NCI-H345 treated with DMSO at 0.1 percent for 48 hours (cell line): ENCODE measurements at regions not wholly inside any gene's neighbourhood (a gene's known extent, or its start where the extent isn't known, plus 50 kb on each side); places are given as distances from the start of the nearest gene placed in this dataset.

Experiments
- DNase-seq: peaks from one replicate; lab custom pipeline; 2025; ENCODE audit not compliant: unreplicated experiment; lab: John Stamatoyannopoulos, UW

DNA sequence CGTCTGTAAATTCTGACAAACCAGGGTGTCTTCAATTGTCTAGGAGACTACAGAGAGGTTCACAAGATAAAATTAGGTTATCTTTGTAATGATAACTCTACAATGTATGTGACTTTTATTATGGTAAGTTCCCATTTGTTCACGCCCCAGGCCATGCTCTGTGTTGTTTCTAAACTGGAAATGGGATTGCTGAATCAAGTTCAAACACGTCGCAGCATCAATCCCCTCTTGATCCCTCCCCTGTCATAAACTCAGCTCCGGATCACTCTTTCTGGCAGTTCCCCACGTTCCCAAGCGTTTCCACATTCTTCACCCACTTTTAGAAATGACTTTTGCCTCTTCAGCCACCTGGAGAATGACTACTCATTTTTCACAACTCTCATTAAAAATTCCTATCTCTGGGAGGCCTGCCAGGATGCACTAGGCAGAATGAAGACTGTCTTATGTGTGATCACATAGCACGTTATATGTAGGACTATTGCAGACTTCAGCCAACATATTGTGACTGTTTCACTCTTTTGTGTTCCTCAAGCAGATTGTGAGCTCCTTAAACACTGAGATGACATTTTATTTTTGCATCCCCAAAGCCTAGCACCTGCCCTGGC is 1124.2 kb upstream of the WWC1 start:
- no peak for DNase-seq

DNA sequence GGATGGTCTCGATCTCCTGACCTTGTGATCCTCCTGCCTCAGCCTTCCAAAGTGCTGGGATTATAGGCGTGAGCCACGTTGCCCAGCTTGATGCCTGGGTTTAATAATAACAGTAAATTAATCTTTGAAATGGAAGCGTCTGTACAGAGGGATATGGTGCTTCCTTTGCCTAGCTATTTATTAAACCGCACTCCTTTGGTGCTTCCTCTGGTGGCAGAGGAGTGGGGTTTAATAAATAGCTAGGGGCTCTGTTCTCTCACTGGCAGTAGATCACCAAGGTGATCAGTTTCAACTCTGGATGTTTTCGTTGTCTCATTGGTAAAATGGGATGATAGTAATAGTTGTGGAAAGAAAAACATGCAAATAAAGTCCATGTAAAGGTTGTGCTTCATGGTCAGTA is 1122.5 kb upstream of the WWC1 start:
- no peak for DNase-seq

DNA sequence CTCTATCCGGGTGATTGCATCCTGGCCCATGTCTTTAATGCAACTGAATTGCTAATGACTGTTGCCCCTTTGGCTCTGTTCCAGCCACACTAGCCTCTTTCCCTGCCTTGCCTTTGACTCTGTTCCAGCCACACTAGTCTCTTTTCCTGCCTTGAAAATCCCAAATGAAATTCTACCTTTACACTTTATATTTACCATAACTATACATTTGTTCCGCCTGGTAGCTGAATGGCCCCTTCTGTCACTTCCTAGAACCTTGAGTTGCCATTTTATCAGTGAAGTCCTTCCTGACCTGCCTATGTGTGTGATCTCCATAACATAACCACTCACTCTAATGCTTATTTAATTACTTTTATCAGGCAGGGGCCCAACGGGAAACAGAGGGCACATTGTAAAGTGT is 1120.4 kb upstream of the WWC1 start:
- no peak for DNase-seq

DNA sequence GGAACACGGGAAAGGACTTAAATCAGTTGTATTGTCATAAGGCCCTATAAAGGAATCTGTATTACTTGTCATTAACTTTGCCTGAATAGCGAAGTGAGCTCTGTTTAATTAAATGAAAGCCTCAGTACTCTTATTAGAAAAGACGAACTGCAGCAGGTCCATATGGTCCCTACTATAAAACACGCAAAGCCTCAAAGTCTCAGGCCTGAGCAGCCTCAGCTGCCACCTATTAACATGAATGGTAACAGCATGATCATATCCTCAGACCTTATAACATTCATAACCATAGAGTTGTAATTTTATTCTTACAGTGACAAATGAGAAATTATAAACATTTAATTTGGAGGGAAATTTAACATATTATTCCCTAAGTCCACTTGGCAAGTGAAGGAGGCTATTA is 1113.7 kb upstream of the WWC1 start:
- no peak for DNase-seq

DNA sequence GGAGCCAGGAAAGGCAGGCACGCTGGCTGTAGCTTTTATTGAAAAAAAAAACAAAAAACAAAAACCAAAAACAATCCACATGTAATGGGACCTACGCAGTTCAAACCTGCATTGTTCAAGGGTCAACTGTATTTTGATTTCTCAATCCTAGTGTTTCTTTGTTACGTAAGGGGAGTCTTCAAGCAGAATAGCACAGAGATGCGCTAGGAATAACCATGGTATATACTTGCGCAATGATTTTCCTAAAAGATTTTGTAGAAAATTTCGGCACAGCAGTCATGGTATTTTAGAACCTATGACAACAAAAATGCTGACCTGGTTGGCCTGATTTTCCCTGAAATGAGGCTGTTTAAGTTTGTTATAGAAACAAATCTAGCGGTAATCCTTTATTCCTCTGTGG is 1110.5 kb upstream of the WWC1 start:
- DNase-seq, result no peak

DNA sequence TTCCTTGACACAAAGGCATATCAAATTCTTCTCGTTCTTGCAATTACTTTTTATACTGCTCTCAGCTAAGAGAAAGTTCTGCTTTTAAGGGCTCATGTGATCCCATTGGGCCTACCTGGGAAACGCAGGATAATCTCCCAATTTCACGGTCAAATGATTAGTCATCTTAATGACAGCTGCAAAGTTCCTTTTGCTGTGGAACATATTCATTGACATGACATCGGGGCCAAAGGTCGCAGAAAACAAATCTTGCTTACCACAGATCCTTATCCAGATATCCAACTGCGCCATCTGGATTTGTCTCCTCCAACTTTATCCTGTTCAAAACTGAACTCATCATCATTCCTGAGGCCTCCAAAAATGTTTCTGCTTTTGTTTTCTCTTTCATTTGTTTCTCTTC is 1085.6 kb upstream of the WWC1 start:
- DNase-seq, result no peak

DNA sequence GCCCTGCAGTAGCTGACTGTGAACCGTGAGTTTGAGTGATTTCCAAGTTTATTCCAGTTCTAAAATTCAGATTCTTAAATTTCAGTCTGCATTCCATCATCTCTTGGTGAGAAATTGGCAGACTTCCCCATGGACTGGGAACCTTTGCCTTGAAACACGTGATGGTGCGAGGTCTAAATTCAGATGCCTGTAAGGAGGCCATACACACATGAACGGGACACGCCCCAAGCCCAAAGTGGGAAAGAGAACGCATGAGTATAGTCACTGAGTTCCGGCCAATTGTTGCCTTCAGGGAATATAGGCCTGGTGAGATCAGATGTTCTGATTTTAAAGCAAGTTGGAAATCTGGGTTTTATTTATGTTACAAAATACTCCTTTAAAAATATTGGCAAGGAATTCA is 1084.4 kb upstream of the WWC1 start:
- no peak for DNase-seq

DNA sequence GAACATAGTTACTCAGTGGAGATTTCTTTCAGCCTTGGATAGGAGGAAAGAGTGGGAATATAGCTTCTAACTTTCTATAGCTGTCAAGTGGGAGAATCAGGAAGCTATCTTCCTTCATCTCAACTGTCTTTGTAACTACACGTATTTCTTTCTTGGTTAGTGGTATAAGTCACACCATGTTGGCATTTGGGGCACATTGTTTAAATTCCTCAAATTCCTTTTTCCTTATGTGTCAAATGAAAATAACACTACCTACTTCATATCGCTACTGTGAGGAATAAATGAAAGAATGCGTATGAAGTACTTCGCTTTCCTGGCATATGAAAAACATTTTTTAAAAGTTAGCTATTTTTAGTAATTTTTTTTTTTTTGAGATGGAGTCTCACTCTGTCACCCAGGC is 1082.5 kb upstream of the WWC1 start:
- no peak for DNase-seq

DNA sequence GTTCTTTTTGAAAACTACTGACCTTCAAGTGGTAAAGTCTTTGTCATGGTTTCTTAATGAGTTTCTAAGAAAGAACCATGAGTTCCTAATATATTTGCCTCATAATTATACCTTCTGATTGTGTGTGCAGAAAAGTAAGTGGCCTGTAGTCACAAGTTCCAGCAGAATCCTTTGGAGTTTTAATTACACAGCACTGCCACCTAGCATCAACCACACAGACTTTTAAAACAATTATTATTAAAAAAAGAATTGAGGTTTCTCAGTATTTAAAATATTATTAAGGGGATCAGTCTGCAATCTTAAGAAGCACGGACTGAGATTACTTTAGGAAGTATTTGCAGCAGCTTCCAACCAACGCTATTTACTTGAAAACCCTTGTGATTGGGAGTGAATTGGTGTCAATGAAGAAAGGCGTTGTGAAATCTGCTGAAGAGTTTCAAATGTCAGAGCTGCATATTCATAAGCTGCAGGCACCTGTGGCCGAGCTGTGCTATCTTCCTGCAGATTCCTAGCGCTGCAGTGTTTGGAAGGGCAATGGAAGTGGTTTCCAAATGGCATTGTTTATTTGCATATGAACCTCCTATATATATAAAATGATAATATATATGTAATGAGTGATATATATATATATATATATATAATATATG is 1074.2 kb upstream of the WWC1 start:
- no peak for DNase-seq

DNA sequence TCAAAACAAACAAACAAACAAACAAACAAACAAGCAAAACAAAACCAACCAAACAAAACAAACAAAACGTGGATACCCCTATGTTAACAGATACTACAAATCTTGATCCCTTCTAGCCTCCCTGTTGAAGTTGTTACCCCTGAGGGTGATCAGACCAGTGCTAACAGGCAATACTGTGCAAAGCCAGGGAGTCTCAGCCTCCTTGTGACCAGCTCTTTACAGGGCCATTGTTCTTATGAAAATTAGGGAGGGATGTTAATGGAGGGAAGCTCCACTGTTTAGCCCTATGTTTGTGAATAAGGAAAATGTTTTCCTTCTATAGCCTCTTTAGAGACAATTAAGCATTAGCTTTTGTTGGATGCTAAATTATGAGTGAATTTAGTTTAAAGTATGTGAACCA is 1072.1 kb upstream of the WWC1 start:
- no peak for DNase-seq

DNA sequence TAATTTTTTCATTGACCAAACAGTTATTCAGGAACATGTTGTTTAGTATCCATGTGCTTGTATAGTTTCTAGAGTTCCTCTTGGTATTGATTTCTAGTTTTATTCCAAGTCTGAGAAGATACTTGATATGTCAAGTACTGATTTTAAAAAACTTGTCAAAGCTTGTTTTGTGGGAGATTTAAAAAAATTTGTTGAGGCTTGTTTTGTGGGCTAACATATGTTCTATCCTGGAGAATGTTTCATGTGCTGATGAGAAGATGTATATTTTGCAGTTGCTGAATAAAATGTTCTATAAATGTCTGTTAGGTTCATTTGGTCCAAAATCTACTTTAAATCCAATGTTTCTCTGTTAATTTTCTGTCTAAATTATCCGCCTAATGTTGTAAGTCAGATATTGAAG is 1065.1 kb upstream of the WWC1 start:
- no peak for DNase-seq

DNA sequence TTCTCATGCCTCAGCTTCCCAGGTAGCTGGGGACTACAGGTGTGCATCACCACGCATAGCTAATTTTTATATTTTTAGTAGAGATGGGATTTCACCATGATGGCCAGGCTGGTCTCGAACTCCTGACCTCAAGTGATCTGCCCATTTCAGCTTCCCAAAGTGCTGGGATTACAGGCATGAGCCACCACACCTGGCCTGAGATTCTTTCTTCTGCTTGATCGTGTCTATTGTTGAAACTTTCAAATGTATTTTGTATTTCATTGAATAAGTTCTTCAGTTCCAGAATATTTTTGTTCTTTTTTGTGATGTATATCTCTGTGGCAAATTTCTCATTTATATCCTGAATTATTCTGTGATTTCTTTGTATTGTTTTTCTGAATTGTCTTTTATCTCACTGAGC is 1063.3 kb upstream of the WWC1 start:
- no peak for DNase-seq

DNA sequence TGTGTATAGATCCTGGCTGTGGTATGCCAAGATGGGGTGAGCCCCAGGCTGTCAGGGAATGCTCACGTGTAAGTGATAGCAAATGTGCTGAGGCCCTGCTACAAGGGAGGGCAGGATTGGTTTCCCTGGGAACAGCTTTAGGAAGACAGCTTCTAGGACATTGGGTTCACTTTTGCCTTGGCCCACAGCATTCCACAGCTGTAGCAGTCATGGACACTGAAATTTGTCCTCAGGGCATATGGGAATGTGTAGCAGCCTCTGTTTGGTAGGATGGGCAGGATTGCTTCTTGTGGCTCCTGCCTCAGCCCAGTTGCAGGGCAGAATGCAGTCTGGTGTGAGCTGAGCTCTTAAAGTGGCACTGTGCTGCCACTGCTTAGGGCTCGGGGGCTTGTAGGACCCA is 1061.7 kb upstream of the WWC1 start:
- no peak for DNase-seq

DNA sequence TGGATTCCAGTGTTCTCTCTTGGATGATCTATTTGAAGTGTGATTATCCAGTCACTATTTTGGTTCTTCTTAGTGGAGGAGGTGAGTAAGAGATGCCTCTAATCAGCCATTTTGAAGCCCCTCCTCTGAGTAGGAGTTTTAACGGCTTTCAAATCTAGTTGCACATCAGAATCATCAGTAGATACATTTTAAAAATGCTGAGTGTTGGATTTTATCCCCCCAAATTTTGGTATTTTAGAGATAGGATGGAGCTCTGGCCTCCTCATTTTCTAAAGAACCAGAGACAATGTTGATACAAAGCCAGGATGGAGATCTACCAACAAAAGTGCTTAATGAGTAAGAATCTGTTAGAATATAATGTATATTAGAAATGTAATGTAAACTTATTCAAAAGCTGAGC is 1061.0 kb upstream of the WWC1 start:
- no peak for DNase-seq

DNA sequence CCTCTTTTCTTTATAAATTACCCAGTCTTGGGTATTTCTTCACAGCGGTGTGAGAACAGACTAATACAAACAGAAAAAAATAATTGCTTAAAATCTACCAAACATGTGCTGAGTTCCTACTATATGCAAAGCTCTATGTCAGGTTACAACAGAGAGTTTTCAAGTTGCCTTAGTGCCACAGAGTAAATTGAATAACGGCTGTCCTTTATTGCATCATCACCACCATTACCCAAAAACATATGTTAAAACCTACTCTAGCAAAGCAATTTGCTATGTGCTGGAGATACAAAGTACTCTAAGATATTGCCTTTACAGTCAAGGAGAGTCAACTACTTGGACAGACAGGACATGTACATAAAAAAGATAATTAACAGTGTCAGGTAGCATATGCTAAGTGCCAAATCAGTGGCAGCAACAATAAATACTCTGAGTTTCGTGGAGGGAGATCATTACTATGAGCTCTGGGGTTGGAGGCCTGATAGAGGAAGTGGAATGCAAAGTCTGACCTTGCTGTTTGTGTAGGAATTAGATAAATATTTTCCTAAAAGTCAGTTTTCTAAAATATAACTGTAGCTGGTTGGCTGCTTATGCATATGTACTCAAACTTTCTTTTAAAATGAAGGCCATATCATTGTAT is 1058.7 kb upstream of the WWC1 start:
- no peak for DNase-seq

DNA sequence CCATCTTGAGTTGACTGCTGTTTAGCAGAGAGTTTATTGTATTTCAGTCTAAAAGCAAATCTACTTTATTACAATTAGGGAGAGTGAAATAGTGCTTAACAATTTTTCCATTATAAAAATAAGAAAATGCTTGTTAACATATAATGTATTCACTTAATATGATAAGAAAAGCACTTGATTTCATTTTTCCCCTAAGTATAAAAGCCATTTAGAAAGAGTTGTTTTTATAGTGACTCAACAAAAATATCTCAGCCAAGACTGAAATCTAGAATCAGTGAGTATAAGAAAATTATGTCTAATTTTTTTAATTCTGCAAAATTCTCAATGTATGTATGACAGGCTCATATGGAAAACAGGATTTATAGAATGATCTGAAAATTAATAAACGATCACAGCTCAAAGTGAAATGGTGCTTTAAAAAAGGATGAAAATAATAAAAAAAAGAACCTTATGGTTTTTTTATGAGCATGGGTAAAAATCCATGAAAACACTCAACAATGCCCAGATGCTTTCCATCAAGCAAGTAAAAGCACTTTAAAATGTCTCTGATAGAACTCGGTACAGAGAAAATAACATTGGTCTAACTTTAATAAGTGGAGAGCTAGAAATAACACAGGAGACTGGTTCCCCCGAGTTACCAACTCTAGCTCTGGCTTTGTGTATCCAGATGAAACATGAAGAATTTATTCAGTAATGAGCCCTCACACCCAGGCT is 1057.8 kb upstream of the WWC1 start:
- DNase-seq, result no peak

DNA sequence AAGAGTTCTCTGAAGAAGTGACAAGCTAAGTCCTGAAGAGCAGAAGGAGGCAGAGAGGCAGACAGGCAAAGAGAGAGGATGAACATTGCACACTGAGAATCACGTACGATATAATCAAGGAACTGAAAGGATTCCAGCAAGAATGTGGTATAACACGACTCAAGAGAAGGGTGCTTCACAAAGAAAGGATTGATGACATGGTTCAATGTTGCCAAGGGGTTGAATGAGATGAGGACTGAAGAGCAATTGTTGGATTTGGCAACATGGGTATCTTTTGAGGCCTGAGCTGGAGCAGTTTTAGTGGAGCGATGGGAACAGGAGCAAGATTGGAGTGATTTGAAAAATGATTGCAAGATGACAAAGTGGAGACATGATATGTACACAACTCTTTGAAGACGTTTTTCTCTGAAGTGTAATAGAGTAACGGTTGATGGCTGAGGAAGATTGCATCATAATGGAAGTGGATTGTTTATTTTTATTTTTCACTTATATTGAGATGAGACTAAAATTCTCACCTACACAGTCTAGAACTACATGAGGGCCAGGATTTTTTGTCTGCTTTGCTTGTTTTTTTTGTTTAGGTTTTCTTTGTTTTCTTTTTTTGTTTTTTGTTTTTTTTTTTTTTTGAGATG is 1049.9 kb upstream of the WWC1 start:
- DNase-seq, result no peak

DNA sequence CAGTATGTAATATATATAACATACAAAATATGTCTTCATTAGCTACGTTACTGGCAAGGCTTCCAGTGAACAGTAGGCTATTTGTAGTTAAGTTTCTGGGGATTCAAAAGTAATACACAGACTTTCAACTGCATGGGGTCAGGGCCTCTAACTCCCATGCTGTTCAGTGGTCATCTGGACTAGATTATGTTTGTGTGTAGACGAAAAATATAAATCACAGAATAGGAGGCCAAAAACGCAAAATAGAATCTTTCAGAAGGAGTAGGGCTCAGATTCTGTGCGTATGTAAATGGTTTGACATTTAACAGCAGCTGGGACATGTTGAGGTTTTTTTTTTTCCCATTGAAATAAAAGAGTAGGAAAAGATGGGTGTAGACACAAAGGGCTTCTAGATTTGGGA is 1048.7 kb upstream of the WWC1 start:
- DNase-seq, result no peak

DNA sequence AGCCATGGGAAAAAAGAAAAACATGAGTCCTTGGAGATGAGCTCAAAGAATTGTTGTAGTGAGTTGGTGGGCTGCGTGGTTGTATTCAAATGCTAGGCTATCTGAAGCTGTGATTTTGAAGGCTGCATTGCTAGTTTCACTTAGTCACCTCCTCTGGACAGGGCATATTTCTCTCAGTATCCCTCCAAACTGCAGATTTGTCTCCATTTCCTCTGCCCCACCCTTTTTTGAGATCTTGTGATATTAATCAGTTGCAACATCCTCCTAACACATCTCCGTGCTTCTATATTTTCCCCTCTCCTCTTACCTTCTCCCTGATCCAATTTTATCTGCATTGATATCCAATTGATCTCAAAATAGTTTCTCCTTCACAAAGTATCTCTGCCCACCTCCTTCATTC is 1048.0 kb upstream of the WWC1 start:
- no peak for DNase-seq

DNA sequence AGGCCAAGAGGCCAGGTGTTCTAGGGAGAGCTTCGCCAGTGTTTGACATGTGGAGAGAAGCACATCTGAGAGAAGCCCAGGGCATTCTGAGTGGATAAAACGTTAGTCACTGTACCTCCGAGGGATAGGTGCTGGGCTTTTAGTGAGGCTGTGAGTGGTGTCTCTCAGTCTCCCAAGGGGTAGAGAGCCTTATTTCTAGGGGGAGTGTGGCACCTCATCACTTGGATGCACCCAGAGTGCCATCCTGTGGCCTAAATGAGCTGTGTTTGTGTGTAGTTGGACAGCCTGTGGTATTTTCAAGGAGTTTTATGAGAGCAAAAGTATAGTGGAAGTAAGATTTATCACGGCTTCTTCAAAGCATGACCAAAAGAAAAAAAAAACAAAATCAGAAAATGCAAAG is 1046.9 kb upstream of the WWC1 start:
- DNase-seq, result no peak

DNA sequence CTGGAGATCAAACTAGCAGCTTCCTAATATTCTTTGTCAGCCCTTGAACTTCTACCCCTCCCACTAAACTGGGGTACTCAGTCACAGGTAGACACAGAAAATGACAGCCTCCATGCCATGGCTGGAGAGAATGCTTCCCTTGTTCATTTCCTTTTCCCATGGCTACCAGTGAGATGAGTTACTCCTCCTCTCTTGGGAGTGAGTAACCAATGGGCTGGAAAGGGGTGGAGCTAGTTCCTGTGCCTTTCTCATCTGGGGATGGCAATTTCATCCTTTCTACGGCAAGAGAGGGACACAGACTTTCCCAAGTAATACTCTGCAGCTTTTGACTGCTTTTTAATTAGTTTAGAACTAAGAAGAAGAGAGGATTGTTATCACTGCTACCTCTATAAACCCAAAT is 1045.6 kb upstream of the WWC1 start:
- no peak for DNase-seq

DNA sequence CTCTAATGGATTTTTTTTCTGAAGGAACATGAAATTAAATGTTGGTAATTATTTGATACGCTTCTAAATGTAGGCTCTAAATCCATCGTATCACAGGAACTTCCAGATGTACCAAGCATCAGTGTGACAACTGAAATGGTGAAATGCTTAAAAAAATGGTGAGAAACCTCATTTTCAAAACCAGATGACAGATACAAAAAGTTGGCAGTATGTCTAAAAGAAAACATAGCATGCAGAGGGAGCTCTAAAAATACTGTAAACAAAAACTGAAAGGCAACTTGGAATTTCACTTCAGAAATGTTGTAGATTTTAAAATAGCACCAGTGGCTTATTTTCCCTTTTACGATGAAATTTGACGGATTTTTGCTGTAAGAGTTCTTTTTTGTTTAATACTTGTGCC is 1043.6 kb upstream of the WWC1 start:
- no peak for DNase-seq
